ENCODE measurements at regions not wholly inside any gene's neighbourhood (a gene's known extent, or its start where the extent isn't known, plus 50 kb on each side); places are given as distances from the start of the nearest gene placed in this dataset.

DNA sequence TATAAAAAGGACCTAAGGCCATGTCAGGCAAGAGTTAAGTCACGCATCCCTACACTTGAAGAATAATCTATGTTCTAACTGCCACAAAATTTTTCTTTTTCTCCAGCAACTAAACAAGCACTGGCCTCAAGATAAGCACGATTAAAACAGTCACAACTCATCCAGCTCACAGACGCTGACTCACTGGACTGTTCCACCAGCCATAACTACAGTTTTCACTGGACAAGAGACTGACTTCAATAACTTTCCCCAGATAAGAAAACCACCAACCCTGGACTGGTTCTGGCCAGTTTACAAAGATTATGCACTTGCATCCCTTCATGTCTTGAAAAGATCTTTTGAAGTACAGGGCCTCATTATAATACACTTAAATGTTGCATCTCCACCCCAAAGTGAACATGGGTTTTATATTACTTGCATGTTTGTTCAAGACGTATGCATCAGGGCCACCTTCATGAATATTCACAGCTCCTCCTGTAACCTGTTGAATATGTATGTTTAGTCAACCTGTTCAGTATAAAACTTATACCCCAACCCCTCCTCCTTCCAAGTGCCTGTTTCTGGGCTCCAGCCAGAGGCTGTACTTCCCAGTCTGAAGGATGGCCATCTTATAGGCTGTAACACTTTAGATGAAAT is 129.3 kb upstream of the EPB41L4A start (continued):
- TF ChIP-seq STAT6 (CRISPR knock-in tag; IDR thresholded peaks at IDR 0.05) (no peak), RNF2 (IDR thresholded peaks at IDR 0.05) (peak; percentile 69; the same call in 1 of the 2 replicates), ZNF707 (CRISPR knock-in tag; conservative IDR thresholded peaks at IDR 0.05) (0 out of 2 replicates have a peak, but pooled peaks have one; percentile 8), NRF1 (conservative IDR thresholded peaks at IDR 0.05 in 1 of 2, IDR thresholded peaks at IDR 0.05 in 1 of 2) (peak in 1 of 2 experiments; percentile 31; a peak in 3 of 4 replicates), ZNF644 (tag; IDR thresholded peaks at IDR 0.05; ENCODE audit: low read depth) (peak; percentile 62; the same call in 1 of the 2 replicates), ZNF263 (CRISPR knock-in tag; IDR thresholded peaks at IDR 0.05; ENCODE audit: borderline replicate concordance) (no peak; the same call in 1 of the 2 replicates), SMARCC2 (IDR thresholded peaks at IDR 0.05; ENCODE audit: low read depth) (peak; percentile 84), KDM1A (IDR thresholded peaks at IDR 0.05) (peak; percentile 85 to 88), ZNF668 (CRISPR knock-in tag; IDR thresholded peaks at IDR 0.05) (no peak), TRIM25 (IDR thresholded peaks at IDR 0.05; ENCODE audit: borderline replicate concordance) (no peak), CBFA2T3 (IDR thresholded peaks at IDR 0.05) (peak; percentile 96), ETV6 (IDR thresholded peaks at IDR 0.05; ENCODE audit: borderline replicate concordance in 1 of 2, low read depth in 2 of 2, low read length in 1 of 2) (peak in 1 of 2 experiments; percentile 44; a peak in 1 of 4 replicates), ETV6 (CRISPR knock-in tag; IDR thresholded peaks at IDR 0.05; ENCODE audit: borderline replicate concordance) (no peak), SMAD4 (CRISPR knock-in tag; conservative IDR thresholded peaks at IDR 0.05) (peak; percentile 99), ZNF277 (CRISPR knock-in tag; IDR thresholded peaks at IDR 0.05; ENCODE audit: borderline replicate concordance) (no peak)
- TF ChIP-seq, protein P1, sequence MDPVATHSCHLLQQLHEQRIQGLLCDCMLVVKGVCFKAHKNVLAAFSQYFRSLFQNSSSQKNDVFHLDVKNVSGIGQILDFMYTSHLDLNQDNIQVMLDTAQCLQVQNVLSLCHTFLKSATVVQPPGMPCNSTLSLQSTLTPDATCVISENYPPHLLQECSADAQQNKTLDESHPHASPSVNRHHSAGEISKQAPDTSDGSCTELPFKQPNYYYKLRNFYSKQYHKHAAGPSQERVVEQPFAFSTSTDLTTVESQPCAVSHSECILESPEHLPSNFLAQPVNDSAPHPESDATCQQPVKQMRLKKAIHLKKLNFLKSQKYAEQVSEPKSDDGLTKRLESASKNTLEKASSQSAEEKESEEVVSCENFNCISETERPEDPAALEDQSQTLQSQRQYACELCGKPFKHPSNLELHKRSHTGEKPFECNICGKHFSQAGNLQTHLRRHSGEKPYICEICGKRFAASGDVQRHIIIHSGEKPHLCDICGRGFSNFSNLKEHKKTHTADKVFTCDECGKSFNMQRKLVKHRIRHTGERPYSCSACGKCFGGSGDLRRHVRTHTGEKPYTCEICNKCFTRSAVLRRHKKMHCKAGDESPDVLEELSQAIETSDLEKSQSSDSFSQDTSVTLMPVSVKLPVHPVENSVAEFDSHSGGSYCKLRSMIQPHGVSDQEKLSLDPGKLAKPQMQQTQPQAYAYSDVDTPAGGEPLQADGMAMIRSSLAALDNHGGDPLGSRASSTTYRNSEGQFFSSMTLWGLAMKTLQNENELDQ (CRISPR knock-in tag; IDR thresholded peaks at IDR 0.05; ENCODE audit: borderline replicate concordance) = no peak
- TF ChIP-seq, protein P2, sequence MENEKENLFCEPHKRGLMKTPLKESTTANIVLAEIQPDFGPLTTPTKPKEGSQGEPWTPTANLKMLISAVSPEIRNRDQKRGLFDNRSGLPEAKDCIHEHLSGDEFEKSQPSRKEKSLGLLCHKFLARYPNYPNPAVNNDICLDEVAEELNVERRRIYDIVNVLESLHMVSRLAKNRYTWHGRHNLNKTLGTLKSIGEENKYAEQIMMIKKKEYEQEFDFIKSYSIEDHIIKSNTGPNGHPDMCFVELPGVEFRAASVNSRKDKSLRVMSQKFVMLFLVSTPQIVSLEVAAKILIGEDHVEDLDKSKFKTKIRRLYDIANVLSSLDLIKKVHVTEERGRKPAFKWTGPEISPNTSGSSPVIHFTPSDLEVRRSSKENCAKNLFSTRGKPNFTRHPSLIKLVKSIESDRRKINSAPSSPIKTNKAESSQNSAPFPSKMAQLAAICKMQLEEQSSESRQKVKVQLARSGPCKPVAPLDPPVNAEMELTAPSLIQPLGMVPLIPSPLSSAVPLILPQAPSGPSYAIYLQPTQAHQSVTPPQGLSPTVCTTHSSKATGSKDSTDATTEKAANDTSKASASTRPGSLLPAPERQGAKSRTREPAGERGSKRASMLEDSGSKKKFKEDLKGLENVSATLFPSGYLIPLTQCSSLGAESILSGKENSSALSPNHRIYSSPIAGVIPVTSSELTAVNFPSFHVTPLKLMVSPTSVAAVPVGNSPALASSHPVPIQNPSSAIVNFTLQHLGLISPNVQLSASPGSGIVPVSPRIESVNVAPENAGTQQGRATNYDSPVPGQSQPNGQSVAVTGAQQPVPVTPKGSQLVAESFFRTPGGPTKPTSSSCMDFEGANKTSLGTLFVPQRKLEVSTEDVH (IDR thresholded peaks at IDR 0.05; ENCODE audit: low read depth, partially characterized antibody) = no peak
